ENCODE measurements at regions not wholly inside any gene's neighbourhood (a gene's known extent, or its start where the extent isn't known, plus 50 kb on each side); places are given as distances from the start of the nearest gene placed in this dataset.

DNA sequence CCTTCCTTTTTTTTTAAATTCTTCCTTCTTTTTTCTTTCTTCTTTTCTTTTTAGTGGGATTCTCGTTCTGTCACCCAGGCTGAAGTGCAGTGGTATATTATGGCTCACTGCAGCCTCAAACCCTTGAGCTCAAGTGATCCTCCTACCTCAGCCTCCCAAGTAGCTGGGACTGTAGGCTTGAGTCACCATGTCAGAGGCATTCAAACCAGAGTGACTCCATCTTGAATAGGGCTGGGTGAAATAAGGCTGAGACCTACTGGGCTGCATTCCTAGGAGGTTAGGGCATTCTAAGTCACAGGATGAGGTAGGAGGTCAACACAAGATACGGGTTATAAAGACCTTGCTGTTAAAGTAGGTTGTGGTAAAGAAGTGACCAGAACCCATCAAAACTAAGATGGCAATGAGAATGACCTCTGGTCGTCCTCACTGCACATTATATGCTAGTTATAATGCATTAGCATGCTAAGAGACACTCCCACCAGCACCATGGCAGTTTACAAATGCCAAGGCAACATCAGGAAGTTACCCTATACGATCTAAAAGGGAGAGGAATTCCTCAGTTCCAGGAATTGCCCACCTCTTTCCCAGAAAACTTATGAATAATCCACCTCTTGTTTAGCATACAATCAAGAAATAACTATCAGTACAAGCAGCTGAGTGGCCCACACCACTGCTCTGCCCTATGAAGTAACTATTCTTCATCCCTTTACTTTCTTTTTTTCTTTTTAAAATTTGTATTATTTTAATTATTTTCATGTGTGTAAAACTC, 99.0 kb upstream of the ITGB1 start:
- no peaks in the 10 kb centered on the region for H3K79me2 ChIP-seq (ENCODE audit: low read length)
- no peaks in the 10 kb centered on the region for H4K20me1 ChIP-seq (ENCODE audit: low read length)
- CTCF ChIA-PET = no interaction called here
- no peak overlapping the region for H3K4me2 ChIP-seq (ENCODE audit: low read length)
- H2AFZ ChIP-seq (ENCODE audit: low read length) = no peak overlapping the region
- H3F3A ChIP-seq (ENCODE audit: low read length, unreplicated experiment) = no peaks in the 10 kb centered on the region
- no peaks in the 10 kb centered on the region for H3K36me3 ChIP-seq (ENCODE audit: low read depth, low read length)
- POLR2A ChIA-PET (ENCODE audit: unreplicated experiment) = no interaction called here
- ATAC-seq (no peak), DNase-seq (peak; percentile 22)
- no peak overlapping the region for H3K4me3 ChIP-seq (ENCODE audit: low read length)
- no peaks in the 10 kb centered on the region for H3K27me3 ChIP-seq (ENCODE audit: low read length)
- no peak overlapping the region for H3K9ac ChIP-seq (ENCODE audit: low read length)
- no peaks in the 10 kb centered on the region for H3K9me2 ChIP-seq (replicated peaks; ENCODE audit: low read length)
- intact Hi-C loops (cut with micrococcal nuclease) = no loop called here
- no peak for TF ChIP-seq EZH2phosphoT487 (IDR thresholded peaks at IDR 0.05; ENCODE audit: borderline replicate concordance, low read length)
- TF ChIP-seq EZH2 (IDR thresholded peaks at IDR 0.05; ENCODE audit: low read length, unreplicated experiment) = no peak
- TF ChIP-seq, protein P1, sequence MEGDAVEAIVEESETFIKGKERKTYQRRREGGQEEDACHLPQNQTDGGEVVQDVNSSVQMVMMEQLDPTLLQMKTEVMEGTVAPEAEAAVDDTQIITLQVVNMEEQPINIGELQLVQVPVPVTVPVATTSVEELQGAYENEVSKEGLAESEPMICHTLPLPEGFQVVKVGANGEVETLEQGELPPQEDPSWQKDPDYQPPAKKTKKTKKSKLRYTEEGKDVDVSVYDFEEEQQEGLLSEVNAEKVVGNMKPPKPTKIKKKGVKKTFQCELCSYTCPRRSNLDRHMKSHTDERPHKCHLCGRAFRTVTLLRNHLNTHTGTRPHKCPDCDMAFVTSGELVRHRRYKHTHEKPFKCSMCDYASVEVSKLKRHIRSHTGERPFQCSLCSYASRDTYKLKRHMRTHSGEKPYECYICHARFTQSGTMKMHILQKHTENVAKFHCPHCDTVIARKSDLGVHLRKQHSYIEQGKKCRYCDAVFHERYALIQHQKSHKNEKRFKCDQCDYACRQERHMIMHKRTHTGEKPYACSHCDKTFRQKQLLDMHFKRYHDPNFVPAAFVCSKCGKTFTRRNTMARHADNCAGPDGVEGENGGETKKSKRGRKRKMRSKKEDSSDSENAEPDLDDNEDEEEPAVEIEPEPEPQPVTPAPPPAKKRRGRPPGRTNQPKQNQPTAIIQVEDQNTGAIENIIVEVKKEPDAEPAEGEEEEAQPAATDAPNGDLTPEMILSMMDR (conservative IDR thresholded peaks at IDR 0.05; ENCODE audit: low read depth, low read length) = no peak
- no peak overlapping the region for H3K27ac ChIP-seq (ENCODE audit: low read length)
- peaks cover 11% of the 10 kb centered on the region for H3K4me1 ChIP-seq (ENCODE audit: insufficient read depth, low read length)
- BruUV-seq (replicated peaks) = no TSS peak
- H3K9me3 ChIP-seq (ENCODE audit: low read length) = no peaks in the 10 kb centered on the region

DNA sequence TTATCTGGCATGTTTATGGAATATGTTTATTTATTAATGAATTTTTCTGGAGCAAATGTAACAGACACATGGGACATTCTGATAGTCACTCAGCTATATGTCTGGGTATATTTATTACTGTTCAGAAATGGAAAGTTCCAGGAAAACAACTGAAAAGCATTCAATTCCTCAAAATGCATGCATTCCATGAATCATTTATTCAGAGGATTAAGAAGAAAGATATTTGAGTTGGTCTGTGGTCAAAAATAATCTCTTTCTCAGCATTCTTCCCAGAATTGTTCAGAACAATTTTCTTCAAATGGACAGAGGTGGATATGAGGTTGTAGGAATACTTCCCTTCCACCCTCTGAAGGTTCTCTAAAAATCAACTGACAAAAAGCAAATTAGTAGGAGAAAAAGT, 97.6 kb upstream of the ITGB1 start:
- ChIA-PET POLR2A (ENCODE audit: unreplicated experiment) (no interaction called here), CTCF (no interaction called here)
- DNase-seq (no peak), ATAC-seq (no peak)
- Histone ChIP-seq H2AFZ (ENCODE audit: low read length) (no peak overlapping the region), H3K4me1 (ENCODE audit: insufficient read depth, low read length) (peaks cover 11% of the 10 kb centered on the region), H3K4me2 (ENCODE audit: low read length) (no peak overlapping the region), H3K9me2 (replicated peaks; ENCODE audit: low read length) (no peaks in the 10 kb centered on the region), H3K4me3 (ENCODE audit: low read length) (no peak overlapping the region), H3K36me3 (ENCODE audit: low read depth, low read length) (no peaks in the 10 kb centered on the region), H3K9me3 (ENCODE audit: low read length) (no peaks in the 10 kb centered on the region), H3K9ac (ENCODE audit: low read length) (no peak overlapping the region), H3K79me2 (ENCODE audit: low read length) (no peaks in the 10 kb centered on the region), H3F3A (ENCODE audit: low read length, unreplicated experiment) (no peaks in the 10 kb centered on the region), H3K27me3 (ENCODE audit: low read length) (no peaks in the 10 kb centered on the region), H4K20me1 (ENCODE audit: low read length) (no peaks in the 10 kb centered on the region), H3K27ac (ENCODE audit: low read length) (no peak overlapping the region)
- intact Hi-C loops (cut with micrococcal nuclease) = no loop called here
- no peak for TF ChIP-seq EZH2 (IDR thresholded peaks at IDR 0.05; ENCODE audit: low read length, unreplicated experiment)
- TF ChIP-seq, protein P1 (conservative IDR thresholded peaks at IDR 0.05; ENCODE audit: low read depth, low read length) = no peak
- no peak for TF ChIP-seq EZH2phosphoT487 (IDR thresholded peaks at IDR 0.05; ENCODE audit: borderline replicate concordance, low read length)
- no TSS peak for BruUV-seq (replicated peaks)
